ENCODE measurements at regions not wholly inside any gene's neighbourhood (a gene's known extent, or its start where the extent isn't known, plus 50 kb on each side); places are given as distances from the start of the nearest gene placed in this dataset.

- FAIRE-seq (no peak), DNase-seq (no peak)
- Histone ChIP-seq H3K27me3 (ENCODE audit: control insufficient read depth, insufficient read depth, low read length) (no peaks in the 10 kb centered on the region), H3K27ac (ENCODE audit: low read depth in 2 of 2, low read length in 2 of 2) (no peak overlapping the region), H3K4me3 (ENCODE audit: low read length in 3 of 3) (no peak overlapping the region), H3K4me1 (ENCODE audit: control insufficient read depth in 2 of 3, insufficient read depth in 2 of 3, low read depth in 1 of 3, low read length in 3 of 3) (no peaks in the 10 kb centered on the region), H3K9ac (ENCODE audit: low read length in 3 of 3) (no peak overlapping the region), H3K9me3 (ENCODE audit: control insufficient read depth in 2 of 3, insufficient read depth in 1 of 3, low read length in 3 of 3) (no peaks in the 10 kb centered on the region), H3K36me3 (ENCODE audit: control insufficient read depth in 2 of 3, insufficient read depth in 3 of 3, low read length in 3 of 3) (no peaks in the 10 kb centered on the region)
- intact Hi-C loops (cut with DNase I) = no loop called here
- no peak for TF ChIP-seq CTCF (IDR thresholded peaks at IDR 0.05; ENCODE audit: borderline replicate concordance, extremely low read depth, insufficient read depth)
Observed at GRCh38 chr18:29547626-29548025, 1370.7 kb upstream of the CDH2 start.

GRCh38 chr18:29540548-29540947 is 1363.6 kb upstream of the CDH2 start:
- no peaks in the 10 kb centered on the region for H3K9me3 ChIP-seq (ENCODE audit: control insufficient read depth in 2 of 3, insufficient read depth in 1 of 3, low read length in 3 of 3)
- no peaks in the 10 kb centered on the region for H3K36me3 ChIP-seq (ENCODE audit: control insufficient read depth in 2 of 3, insufficient read depth in 3 of 3, low read length in 3 of 3)
- no peak overlapping the region for H3K4me3 ChIP-seq (ENCODE audit: low read length in 3 of 3)
- H3K4me1 ChIP-seq (ENCODE audit: control insufficient read depth in 2 of 3, insufficient read depth in 2 of 3, low read depth in 1 of 3, low read length in 3 of 3) = no peaks in the 10 kb centered on the region
- intact Hi-C loops (cut with DNase I) = no loop called here
- FAIRE-seq (no peak), DNase-seq (no peak)
- no peak overlapping the region for H3K9ac ChIP-seq (ENCODE audit: low read length in 3 of 3)
- no peaks in the 10 kb centered on the region for H3K27me3 ChIP-seq (ENCODE audit: control insufficient read depth, insufficient read depth, low read length)
- no peak for TF ChIP-seq CTCF (IDR thresholded peaks at IDR 0.05; ENCODE audit: borderline replicate concordance, extremely low read depth, insufficient read depth)
- H3K27ac ChIP-seq (ENCODE audit: low read depth in 2 of 2, low read length in 2 of 2) = no peak overlapping the region

GRCh38 chr18:29531746-29532145 is 1354.8 kb upstream of the CDH2 start:
- intact Hi-C loops (cut with DNase I) = no loop called here
- H3K9me3 ChIP-seq (ENCODE audit: control insufficient read depth in 2 of 3, insufficient read depth in 1 of 3, low read length in 3 of 3) = peaks cover 0 to 1% (median 0%) of the 10 kb centered on the region in 3 donors
- H3K4me3 ChIP-seq (ENCODE audit: low read length in 3 of 3) = no peak overlapping the region
- DNase-seq (no peak), FAIRE-seq (no peak)
- H3K4me1 ChIP-seq (ENCODE audit: control insufficient read depth in 2 of 3, insufficient read depth in 2 of 3, low read depth in 1 of 3, low read length in 3 of 3) = no peaks in the 10 kb centered on the region
- H3K9ac ChIP-seq (ENCODE audit: low read length in 3 of 3) = no peak overlapping the region
- no peaks in the 10 kb centered on the region for H3K27me3 ChIP-seq (ENCODE audit: control insufficient read depth, insufficient read depth, low read length)
- TF ChIP-seq CTCF (IDR thresholded peaks at IDR 0.05; ENCODE audit: borderline replicate concordance, extremely low read depth, insufficient read depth) = no peak
- H3K36me3 ChIP-seq (ENCODE audit: control insufficient read depth in 2 of 3, insufficient read depth in 3 of 3, low read length in 3 of 3) = no peaks in the 10 kb centered on the region
- H3K27ac ChIP-seq (ENCODE audit: low read depth in 2 of 2, low read length in 2 of 2) = no peak overlapping the region

GRCh38 chr18:29523371-29523770 is 1346.4 kb upstream of the CDH2 start:
- H3K27me3 ChIP-seq (ENCODE audit: control insufficient read depth, insufficient read depth, low read length) = no peaks in the 10 kb centered on the region
- no peaks in the 10 kb centered on the region for H3K36me3 ChIP-seq (ENCODE audit: control insufficient read depth in 2 of 3, insufficient read depth in 3 of 3, low read length in 3 of 3)
- FAIRE-seq (no peak), DNase-seq (no peak)
- no peaks in the 10 kb centered on the region for H3K9me3 ChIP-seq (ENCODE audit: control insufficient read depth in 2 of 3, insufficient read depth in 1 of 3, low read length in 3 of 3)
- H3K27ac ChIP-seq (ENCODE audit: low read depth in 2 of 2, low read length in 2 of 2) = no peak overlapping the region
- TF ChIP-seq CTCF (IDR thresholded peaks at IDR 0.05; ENCODE audit: borderline replicate concordance, extremely low read depth, insufficient read depth) = no peak
- no peaks in the 10 kb centered on the region for H3K4me1 ChIP-seq (ENCODE audit: control insufficient read depth in 2 of 3, insufficient read depth in 2 of 3, low read depth in 1 of 3, low read length in 3 of 3)
- H3K9ac ChIP-seq (ENCODE audit: low read length in 3 of 3) = no peak overlapping the region
- no peak overlapping the region for H3K4me3 ChIP-seq (ENCODE audit: low read length in 3 of 3)
- intact Hi-C loops (cut with DNase I) = no loop called here
